Amniotic stem cell (primary cell): ENCODE measurements at regions not wholly inside any gene's neighbourhood (a gene's known extent, or its start where the extent isn't known, plus 50 kb on each side); places are given as distances from the start of the nearest gene placed in this dataset.

ENCODE experiments used
- DNase-seq: peaks from one replicate; lab custom pipeline; 2025; lab: John Stamatoyannopoulos, UW

DNA sequence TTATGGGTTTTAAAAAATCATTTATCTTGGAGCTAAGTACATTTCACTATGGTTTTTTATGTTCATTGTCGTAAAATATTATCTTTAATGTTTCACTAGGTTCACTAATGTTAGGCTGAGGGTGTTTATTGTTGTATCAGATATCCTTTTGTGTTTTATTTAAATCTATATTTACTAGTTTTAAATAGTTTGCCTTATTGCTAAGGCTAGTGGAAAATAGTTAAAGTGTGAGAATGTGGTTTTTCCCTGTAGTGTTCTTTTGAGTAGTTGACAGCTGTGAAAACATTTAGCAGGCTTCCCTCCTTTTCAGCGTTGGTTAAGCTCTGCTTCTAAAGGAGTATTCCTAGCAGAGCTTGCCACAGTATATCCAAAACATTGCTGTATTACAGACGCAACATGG is 139.0 kb downstream of the TM9SF2 start:
- no peak for DNase-seq

DNA sequence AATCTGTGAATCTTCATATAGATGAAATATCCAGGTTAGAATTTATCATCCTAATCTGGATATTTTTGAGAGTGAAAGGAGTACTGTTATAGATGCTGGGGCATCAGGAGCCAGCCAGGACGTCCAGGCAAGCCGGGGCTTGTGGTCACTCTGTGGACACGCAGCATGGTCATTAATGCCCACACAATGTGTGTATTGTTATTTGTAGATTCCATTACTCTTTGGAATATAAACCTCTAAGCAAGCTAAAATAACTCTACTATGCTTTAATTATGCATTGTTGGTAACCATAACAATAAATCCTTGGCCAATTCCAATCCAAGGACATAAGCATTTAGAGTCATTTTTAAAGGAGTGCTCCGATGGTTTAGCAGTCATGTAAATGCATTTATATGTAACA is 137.9 kb downstream of the TM9SF2 start:
- DNase-seq, result no peak

DNA sequence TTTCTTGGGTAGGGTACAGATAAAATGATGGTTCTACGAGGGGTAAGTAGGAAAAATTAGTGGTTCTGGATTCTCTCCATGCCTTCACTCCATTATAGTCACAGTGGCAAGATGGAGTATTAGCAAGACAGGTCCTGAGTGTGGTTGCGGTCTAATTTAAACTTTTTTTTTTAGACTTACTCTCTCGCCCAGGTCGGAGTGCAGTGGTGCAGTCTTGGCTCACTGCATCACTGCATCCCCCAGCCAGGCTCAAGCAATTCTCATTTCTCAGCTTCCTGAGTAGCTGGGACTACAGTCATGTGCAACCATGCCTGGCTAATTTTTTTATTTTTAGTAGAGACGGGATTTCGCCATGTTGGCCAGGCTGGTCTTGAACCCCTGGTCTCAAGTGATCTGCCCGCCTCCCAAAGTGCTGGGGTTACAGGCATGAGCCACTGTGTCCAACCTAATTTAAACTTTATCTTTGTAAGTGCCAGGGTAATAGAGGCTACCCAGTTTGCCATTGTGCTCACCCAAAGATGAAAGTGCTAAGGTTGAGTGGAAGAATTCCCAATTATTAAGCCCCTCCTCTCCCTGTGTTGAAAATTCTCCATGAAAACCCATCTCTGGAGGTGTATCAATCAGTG is 135.6 kb downstream of the TM9SF2 start:
- DNase-seq, result no peak

DNA sequence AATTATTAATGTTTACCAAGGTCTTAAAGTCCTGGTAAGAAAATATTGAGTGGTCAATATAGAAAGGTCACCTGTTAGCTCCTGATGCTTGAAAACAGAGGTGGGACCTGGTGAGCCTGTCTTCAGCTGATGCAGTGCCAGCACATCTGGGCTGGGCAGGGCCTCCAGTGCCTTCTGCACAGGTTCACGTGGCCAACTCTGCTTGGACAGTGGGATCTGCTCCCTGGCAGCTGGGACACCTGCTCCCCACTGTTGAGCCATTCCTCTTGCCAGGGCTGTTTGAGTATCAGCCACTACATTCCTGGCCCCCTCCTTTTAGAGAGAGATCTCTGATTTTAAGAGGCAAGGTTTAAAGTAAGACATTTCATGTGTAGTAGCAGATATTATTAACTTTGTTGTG is 135.0 kb downstream of the TM9SF2 start:
- DNase-seq, result no peak

DNA sequence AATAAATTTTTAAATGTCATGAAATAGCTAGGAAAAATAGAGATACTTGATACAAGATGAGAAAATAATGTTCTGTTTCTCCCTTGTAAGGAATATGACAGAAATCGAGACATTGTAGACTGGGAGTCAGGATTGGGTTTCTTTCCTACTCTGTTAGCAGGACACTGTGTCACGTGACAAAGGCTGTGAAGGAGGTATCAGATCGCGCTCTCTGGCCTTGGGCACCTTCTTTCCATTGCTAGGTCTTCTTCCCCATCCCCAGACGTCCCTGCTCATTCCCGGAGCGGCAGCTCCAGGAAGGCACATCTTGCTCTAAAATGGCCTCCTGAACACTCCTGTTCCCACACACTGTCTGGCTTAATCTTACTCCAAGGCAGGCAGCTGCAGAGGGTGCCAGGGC is 133.4 kb downstream of the TM9SF2 start:
- no peak for DNase-seq

DNA sequence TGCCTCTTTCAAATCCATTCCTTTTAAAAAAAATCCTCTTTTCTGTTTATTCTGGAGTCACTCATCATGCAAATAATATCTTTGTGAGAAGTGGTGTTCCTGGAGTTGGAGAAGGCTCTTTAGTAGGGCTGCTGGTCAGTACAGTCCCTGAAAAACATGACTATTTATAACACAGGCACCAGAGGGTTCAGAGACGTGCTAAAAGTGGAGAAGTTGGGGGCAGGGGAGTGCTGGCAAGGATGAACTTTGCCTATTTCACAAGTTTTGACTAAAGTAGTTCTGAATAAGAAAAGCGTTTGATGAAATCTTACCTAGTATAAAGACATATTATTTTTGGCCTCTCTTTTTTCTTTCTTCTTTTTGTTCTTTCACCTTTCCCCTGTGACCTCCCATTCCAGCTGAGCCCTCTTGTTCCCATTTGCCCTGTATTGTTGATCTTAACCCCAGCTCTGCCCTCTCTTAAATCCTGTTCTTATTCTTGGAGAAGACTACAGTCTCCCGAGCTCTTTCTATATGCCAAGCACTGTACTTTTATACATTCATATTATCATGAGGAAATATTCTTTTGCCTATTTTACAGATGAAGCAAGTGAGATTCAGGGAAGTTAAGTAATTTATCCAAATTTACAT is 129.1 kb downstream of the TM9SF2 start:
- no peak for DNase-seq

DNA sequence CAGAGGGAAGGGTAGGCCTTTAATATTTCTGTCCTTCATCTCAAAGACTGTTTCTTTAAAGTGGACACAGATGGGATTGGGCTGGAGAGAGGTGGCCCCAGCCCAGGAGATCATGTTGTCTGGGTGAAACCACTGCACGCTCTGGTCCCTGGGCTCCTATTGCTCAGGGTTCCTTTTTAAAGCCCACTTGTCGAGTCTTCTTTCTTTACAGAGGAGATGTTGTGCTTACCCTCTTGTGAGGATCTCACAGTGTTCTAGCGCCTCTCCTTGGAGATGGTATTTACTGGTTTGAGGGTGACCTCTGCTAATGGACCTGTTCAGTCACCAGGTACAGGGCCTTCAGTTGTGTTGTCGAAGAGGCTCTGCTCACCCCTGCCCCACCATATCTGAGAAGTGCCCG is 128.4 kb downstream of the TM9SF2 start:
- DNase-seq, result no peak

DNA sequence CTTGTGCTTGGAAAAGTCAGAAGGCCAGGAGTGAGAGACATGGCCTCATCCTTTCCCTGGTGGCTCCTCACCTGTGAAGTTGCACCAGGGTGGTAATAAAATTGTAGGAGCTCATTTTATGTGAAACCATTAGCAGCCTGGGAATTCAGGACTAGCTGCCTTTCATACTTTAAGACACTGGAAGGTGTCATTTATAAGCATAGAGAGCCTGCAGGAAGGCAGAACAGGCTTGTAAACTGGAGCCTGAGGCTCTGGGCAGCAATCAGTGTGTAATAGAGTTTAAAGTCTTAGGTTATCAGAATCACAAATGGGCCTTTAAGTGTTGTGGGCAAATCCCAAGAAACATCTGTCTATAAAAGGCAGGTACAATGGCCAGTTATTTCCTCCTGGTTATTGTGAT is 127.2 kb downstream of the TM9SF2 start:
- DNase-seq, result no peak

DNA sequence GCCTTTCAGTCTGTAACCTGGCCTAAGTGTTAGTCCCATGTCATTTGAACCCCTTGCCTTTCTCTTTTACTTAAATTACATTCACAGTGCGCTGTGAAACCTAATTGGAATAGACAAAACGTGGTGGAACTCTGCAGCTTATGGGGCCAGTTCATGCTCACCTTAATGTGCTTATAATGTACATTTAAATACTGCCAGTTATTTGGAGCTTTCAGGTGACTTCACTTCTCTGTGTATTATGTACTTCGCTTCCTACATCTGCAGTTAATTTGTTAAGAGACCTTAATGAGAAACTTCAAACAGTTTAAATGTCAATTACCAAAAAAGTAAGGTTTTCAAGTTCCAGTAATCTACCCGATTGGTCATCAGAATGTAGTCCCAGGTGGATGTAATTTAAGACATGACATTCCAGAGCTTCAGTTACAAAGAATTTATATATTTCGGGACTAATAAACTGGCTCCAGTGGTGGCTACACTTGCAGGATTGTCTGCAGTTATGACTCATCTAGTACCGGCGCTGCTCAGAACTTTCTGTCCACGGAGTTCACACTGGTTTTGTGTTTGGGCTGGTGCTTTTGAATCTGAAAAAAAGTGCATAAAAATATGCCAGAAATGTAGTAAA is 125.3 kb downstream of the TM9SF2 start:
- peak; percentile 6 for DNase-seq

DNA sequence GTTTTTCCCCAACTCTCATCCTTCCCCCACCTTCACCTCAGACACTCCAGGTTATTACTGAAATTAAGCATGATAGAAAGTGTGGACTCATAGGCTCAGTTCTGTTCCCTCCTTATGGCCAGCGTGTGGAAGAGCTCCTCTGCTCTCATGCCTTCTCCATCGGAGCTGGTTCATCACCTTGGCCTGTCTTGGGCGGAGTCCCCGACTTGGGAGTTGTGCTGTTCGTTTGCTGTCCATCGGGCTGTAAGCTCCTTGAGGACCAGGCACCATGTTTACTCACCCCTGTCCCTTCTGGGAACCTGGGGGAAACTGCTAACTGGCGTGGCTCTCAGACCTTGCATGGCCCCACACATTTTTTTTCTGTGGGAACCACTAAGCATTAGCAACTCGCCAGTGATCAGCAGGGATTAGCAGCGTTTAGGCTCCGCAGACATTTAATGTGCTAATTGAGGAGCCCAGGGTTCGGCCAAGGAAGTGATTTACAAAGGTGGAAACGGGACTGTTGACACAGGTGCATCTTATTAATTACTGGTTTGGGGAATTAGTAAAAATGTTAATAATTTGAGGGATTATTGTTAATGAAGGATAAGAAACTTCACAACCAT is 123.8 kb downstream of the TM9SF2 start:
- no peak for DNase-seq

DNA sequence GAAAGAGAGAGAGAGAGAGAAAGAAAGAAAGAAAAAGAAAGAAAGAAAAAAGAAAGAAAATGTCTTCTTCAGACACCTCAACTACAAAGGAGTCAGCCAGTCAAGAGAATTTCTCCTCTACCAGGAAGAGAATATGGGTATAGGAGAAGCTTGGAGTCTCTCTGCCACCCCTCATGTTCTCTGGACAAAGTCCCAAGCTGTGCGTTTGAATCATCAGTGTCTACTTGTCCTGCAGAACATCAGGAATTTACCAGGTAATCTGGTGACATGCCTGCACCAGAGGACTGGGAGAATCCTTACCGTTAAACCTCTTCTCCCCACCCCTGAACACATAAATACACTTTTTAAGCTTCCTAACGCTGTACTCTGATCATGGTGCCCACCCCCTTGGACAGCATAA is 119.5 kb downstream of the TM9SF2 start:
- no peak for DNase-seq

DNA sequence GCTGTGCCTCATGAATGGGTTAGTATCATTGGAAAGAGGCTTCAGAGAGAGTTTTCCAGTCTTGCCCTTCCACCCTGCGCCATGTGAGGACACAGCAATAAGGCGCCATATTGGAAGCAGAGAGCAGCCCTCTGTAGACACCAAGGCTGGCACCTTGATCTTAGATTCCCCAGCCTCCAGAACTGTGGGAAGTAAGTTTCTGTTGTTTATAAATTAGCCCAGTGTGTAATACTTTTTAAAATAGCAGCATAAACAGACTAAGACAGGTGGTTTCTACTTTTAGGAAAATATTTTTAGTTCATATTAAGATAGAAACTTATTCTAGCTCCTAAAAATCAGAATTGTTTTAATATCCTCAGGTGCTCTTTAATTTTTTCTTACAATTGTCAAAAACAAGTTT is 117.9 kb downstream of the TM9SF2 start:
- no peak for DNase-seq

DNA sequence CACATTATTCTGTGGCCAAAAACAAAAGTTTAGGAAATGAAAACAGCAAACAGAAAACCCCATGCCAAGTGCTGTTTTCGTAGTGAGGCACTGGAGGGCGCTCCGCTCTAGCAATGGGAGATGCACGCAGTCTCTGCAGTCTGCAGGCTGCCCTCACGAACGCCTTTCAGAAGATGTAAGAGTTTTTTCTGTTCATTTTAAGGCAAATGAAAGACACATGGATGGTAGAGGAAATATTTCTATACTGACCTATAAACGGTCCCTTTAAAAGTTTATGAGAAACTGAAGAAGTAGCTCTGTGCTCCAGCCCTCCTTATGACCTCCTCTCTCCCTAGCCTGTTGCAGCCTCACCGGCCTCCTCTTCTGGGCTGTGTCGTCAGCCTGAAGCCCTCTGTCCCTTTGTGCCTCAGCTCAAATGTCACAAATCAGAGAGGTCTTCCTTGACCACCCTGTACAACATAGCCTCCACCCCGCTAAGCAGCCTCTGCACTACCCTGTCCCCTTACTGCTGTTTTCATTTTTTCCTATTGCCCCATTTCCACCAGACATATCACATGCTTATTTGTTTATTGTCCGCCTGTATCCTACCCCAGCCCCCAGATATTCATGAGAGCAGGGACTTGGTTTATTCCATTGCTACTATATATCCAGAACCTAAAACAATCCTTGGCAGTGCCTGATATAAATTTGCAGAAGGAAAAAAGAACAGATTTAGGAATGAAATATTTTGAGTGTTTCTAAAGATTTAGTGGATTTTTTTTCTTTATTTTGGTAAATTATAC is 116.4 kb downstream of the TM9SF2 start:
- DNase-seq, result peak; percentile 1

DNA sequence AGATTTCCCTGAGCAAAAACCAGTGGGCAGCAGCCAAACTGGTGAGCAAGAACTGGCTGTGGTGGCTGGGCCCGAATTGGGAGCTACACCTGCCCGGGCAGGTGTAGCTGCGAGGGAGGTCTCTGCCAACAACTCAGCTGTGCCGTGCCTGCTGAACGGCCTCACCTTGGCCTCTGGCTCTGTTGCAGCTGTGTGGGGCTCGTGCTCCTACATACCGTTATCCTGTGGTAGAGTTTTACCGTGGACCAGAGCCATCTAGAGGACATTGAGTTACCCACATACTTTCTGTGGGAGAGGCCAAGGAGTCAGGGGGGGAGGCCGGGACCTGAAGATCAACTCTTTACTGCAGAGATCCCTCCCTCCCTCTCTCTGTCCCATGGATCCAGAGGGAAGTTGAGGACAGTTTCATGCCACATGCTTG is 113.2 kb downstream of the TM9SF2 start:
- no peak for DNase-seq
